HL-60 (cell line): ENCODE measurements at regions not wholly inside any gene's neighbourhood (a gene's known extent, or its start where the extent isn't known, plus 50 kb on each side); places are given as distances from the start of the nearest gene placed in this dataset.

Experiments
- DNase-seq, 2 experiments: peaks; one replicate each; pipeline ENCODE4 v3.0.0-alpha.2; 2010 to 2020; ENCODE audit warnings: low read depth in 1 of 2, low spot score in 1 of 2
- H3K27ac ChIP-seq: fragments of 250-450 bp; sonication (Bioruptor Pico); replicated peaks from 2 replicates; pipeline ENCODE4 v1.5.1; 2020; ENCODE audit warnings: mild to moderate bottlenecking, moderate library complexity
- H3K27me3 ChIP-seq: fragments of 250-450 bp; sonication (Bioruptor Pico); 2 replicates; pipeline ENCODE4 v1.5.1; 2021; ENCODE audit warnings: mild to moderate bottlenecking, moderate library complexity; ENCODE audit not compliant: insufficient read depth, poor library complexity, severe bottlenecking
- H3K4me3 ChIP-seq: replicated peaks from 2 replicates; pipeline ENCODE4 v1.5.1; 2011; ENCODE audit warnings: mild to moderate bottlenecking, control low read depth, low read length; ENCODE audit not compliant: insufficient read depth
- GABPA ChIP-seq: IDR thresholded peaks from 2 replicates; pipeline ENCODE4 v1.6.1; 2012; ENCODE audit warnings: low read depth
- POLR2AphosphoS5 ChIP-seq: IDR thresholded peaks from 2 replicates; pipeline ENCODE4 v1.6.1; 2012; ENCODE audit warnings: low read depth
- SPI1 ChIP-seq: IDR thresholded peaks from 2 replicates; pipeline ENCODE4 v1.6.1; 2012; ENCODE audit warnings: low read depth, mild to moderate bottlenecking, borderline replicate concordance
- TF ChIP-seq, protein P1 (sequence below): IDR thresholded peaks from 2 replicates; pipeline ENCODE4 v1.6.1; 2012; ENCODE audit warnings: low read depth; ENCODE audit not compliant: insufficient replicate concordance
- TF ChIP-seq, protein P2 (sequence below): IDR thresholded peaks from one replicate; pipeline ENCODE4 v1.5.1; 2011; ENCODE audit warnings: low read length, control low read depth, inconsistent platforms; ENCODE audit not compliant: insufficient read depth

DNA sequence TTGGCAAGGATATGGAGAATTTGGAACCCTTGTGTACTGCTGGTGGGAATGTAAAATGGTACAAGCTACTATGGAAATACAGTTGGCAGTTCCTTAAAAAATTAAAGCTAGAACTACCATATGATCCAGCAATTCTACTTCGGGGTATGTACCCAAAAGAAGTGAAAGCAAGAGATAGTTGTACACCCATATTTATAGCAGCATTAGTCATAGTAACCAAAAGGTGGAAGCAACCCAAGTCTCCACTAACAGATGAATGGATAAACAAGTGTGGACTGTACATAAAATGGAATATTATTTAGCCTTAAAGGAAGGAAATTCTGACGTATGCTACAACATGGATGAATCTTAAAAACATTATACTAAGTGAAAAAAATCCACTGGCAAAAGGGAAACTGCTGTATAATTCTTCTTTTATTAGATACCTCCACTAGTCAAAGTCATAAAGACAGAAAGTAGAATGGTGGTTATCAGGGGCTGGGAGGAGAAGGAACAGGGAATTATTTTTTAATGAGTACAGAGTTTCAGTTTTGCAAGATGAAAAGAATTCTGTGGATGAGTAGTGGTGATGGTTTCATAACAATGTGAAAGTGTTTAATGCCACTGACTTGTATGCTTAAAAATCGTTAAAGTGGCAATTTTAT lies 141.6 kb downstream of the RXFP2 start:
- no peak overlapping the region for H3K27ac ChIP-seq
- TF ChIP-seq POLR2AphosphoS5 = no peak
- TF ChIP-seq, protein P1, sequence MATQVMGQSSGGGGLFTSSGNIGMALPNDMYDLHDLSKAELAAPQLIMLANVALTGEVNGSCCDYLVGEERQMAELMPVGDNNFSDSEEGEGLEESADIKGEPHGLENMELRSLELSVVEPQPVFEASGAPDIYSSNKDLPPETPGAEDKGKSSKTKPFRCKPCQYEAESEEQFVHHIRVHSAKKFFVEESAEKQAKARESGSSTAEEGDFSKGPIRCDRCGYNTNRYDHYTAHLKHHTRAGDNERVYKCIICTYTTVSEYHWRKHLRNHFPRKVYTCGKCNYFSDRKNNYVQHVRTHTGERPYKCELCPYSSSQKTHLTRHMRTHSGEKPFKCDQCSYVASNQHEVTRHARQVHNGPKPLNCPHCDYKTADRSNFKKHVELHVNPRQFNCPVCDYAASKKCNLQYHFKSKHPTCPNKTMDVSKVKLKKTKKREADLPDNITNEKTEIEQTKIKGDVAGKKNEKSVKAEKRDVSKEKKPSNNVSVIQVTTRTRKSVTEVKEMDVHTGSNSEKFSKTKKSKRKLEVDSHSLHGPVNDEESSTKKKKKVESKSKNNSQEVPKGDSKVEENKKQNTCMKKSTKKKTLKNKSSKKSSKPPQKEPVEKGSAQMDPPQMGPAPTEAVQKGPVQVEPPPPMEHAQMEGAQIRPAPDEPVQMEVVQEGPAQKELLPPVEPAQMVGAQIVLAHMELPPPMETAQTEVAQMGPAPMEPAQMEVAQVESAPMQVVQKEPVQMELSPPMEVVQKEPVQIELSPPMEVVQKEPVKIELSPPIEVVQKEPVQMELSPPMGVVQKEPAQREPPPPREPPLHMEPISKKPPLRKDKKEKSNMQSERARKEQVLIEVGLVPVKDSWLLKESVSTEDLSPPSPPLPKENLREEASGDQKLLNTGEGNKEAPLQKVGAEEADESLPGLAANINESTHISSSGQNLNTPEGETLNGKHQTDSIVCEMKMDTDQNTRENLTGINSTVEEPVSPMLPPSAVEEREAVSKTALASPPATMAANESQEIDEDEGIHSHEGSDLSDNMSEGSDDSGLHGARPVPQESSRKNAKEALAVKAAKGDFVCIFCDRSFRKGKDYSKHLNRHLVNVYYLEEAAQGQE = no peak
- no peak for TF ChIP-seq GABPA
- TF ChIP-seq, protein P2, sequence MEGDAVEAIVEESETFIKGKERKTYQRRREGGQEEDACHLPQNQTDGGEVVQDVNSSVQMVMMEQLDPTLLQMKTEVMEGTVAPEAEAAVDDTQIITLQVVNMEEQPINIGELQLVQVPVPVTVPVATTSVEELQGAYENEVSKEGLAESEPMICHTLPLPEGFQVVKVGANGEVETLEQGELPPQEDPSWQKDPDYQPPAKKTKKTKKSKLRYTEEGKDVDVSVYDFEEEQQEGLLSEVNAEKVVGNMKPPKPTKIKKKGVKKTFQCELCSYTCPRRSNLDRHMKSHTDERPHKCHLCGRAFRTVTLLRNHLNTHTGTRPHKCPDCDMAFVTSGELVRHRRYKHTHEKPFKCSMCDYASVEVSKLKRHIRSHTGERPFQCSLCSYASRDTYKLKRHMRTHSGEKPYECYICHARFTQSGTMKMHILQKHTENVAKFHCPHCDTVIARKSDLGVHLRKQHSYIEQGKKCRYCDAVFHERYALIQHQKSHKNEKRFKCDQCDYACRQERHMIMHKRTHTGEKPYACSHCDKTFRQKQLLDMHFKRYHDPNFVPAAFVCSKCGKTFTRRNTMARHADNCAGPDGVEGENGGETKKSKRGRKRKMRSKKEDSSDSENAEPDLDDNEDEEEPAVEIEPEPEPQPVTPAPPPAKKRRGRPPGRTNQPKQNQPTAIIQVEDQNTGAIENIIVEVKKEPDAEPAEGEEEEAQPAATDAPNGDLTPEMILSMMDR = no peak
- TF ChIP-seq SPI1 = no peak
- H3K4me3 ChIP-seq = no peak overlapping the region
- DNase-seq = no peak
- H3K27me3 ChIP-seq = no peaks in the 10 kb centered on the region

DNA sequence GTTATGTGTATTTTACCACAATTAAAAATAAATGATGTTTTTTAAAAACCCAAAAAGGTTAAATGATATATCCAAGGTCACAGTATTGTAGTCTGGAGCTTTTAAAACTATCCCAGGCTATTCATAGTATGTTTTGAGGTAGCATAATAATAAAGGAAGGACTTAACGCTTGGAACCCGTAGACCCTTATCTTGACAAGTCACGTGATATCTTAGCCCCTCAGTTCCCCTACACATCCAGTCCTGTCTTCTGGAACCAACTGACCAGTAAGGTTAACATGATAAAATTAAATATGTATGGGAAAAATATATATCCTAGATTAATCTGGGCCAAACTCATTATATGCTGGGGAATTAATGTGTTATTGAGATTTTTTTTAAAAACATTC lies 142.2 kb downstream of the RXFP2 start:
- TF ChIP-seq, protein P1 = no peak
- TF ChIP-seq, protein P2 = no peak
- TF ChIP-seq SPI1 (no peak), GABPA (no peak), POLR2AphosphoS5 (no peak)
- Histone ChIP-seq H3K27me3 (no peaks in the 10 kb centered on the region), H3K27ac (no peak overlapping the region), H3K4me3 (no peak overlapping the region)
- no peak for DNase-seq

DNA sequence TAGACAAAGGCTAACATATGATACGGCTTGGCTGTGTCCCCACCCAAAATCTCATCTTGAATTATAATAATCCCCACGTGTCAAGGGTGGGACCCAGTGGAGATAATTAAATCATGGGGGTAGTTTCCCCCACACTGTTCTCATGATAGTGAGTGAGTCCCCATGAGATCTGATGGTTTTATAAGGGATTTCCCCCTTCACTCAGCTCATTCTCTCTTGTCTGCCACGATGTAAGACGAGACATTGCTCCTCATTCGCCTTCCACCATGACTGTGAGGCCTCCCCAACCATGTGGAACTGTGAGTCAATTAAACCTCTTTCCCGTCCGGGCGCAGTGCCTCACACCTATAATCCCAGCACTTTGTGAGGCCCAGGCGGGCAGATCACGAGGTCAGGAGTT lies 143.5 kb downstream of the RXFP2 start:
- no peak overlapping the region for H3K27ac ChIP-seq
- H3K27me3 ChIP-seq = no peaks in the 10 kb centered on the region
- H3K4me3 ChIP-seq = no peak overlapping the region
- TF ChIP-seq, protein P1 = no peak
- TF ChIP-seq GABPA (no peak), SPI1 (no peak)
- TF ChIP-seq, protein P2 = no peak
- DNase-seq = no peak
